Type B pancreatic cell (in vitro differentiated cells): ENCODE measurements at regions not wholly inside any gene's neighbourhood (a gene's known extent, or its start where the extent isn't known, plus 50 kb on each side); places are given as distances from the start of the nearest gene placed in this dataset.
A peak's percentile ranks its signal among the peaks of the same experiment; 100 is the strongest.
"Not testable (repeated sequence)": the region's sequence is repeated elsewhere in the genome, so short reads cannot be mapped to it uniquely, and the experiment has no call there.

Experiments used
- DNase-seq: peaks from one replicate; pipeline ENCODE4 v3.0.0; 2021; ENCODE audit warnings: mixed read lengths; ENCODE audit not compliant: unreplicated experiment; ENCODE audit errors: extremely low spot score
- H3K27ac Mint-ChIP-seq: 2 replicates; pipeline ENCODE4 v1.8.0; 2021; ENCODE audit warnings: mild to moderate bottlenecking, mixed read lengths
- H3K27me3 Mint-ChIP-seq: 2 replicates; pipeline ENCODE4 v1.8.0; 2021; ENCODE audit warnings: mixed read lengths
- H3K36me3 Mint-ChIP-seq: 2 replicates; pipeline ENCODE4 v1.8.0; 2021; ENCODE audit warnings: mixed read lengths
- H3K4me1 Mint-ChIP-seq: one replicate; pipeline ENCODE4 v1.8.0; 2021; ENCODE audit warnings: mixed read lengths; ENCODE audit not compliant: unreplicated experiment
- H3K4me3 Mint-ChIP-seq: 2 replicates; pipeline ENCODE4 v1.8.0; 2021; ENCODE audit warnings: mild to moderate bottlenecking, mixed read lengths
- H3K9me3 Mint-ChIP-seq: 2 replicates; pipeline ENCODE4 v1.8.0; 2021; ENCODE audit warnings: mixed read lengths

GRCh38 chr14:19097306-19097705 lies 130.1 kb downstream of the POTEM start:
- not testable (repeated sequence) for H3K9me3 Mint-ChIP-seq, H3K27ac Mint-ChIP-seq, H3K27me3 Mint-ChIP-seq, H3K4me1 Mint-ChIP-seq, H3K36me3 Mint-ChIP-seq, H3K4me3 Mint-ChIP-seq
- peak; percentile 76 for DNase-seq

DNA sequence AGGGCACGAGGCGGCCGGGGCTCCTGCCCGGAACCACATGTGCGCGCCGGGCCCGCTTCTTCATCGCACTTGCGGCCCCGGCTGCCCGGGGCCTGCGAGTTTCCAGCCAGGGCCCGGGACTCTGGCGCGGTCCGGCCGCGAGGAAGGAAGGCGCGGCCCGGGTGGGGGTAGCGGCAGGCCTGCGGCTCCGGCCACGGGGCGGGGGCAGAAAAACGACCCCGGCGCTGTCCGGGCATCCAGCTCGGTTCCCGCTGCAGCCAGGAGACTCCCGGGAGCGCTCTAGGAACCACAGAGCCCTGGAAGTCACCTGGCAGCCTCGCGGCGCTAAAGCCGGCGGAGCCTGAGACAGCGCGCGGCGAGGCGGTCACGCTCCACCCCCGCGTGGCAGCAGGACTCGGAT lies 130.5 kb downstream of the POTEM start:
- H3K4me1 Mint-ChIP-seq, H3K27me3 Mint-ChIP-seq, H3K4me3 Mint-ChIP-seq, H3K9me3 Mint-ChIP-seq, H3K36me3 Mint-ChIP-seq, H3K27ac Mint-ChIP-seq: not testable (repeated sequence)
- peak; percentile 75 for DNase-seq

GRCh38 chr14:19098230-19098629 lies 131.0 kb downstream of the POTEM start:
- not testable (repeated sequence) for H3K27ac Mint-ChIP-seq

DNA sequence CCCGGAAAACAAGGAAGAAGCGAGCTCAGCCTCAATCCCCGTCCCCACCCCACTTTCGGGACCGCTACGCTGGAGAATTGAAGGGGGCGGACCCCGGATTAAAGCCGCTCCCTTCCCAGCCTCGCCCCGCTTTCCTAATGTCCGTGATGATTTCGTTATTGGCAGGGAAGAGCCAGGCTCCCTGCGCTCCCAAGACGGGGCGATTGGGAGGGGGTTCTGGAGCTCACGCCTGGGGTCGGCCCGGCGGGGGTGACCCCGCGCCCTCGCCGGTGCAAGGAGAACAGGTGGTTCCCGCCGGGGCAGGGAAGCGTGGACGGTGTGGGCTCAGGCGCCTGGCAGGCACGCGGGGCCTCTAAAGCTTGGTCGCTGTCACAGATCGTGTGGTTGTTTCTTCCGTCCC lies 131.5 kb downstream of the POTEM start:
- not testable (repeated sequence) for H3K4me3 Mint-ChIP-seq, H3K4me1 Mint-ChIP-seq, H3K27me3 Mint-ChIP-seq, H3K27ac Mint-ChIP-seq, H3K9me3 Mint-ChIP-seq, H3K36me3 Mint-ChIP-seq
- DNase-seq: peak; percentile 84

More at GRCh38 chr14:19098230-19098629, 131.0 kb downstream of the POTEM start:
- H3K36me3 Mint-ChIP-seq, H3K9me3 Mint-ChIP-seq, H3K4me3 Mint-ChIP-seq, H3K4me1 Mint-ChIP-seq, H3K27me3 Mint-ChIP-seq: not testable (repeated sequence)
- peak; percentile 65 for DNase-seq

DNA sequence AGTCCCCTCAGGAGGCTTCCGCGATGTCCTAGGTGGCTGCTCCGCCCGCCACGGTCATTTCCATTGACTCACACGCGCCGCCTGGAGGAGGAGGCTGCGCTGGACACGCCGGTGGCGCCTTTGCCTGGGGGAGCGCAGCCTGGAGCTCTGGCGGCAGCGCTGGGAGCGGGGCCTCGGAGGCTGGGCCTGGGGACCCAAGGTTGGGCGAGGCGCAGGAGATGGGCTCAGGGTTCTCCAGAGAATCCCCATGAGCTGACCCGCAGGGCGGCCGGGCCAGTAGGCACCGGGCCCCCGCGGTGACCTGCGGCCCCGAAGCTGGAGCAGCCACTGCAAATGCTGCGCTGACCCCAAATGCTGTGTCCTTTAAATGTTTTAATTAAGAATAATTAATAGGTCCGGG lies 132.1 kb downstream of the POTEM start:
- H3K4me3 Mint-ChIP-seq, H3K27me3 Mint-ChIP-seq, H3K4me1 Mint-ChIP-seq, H3K36me3 Mint-ChIP-seq, H3K27ac Mint-ChIP-seq, H3K9me3 Mint-ChIP-seq: not testable (repeated sequence)
- peak; percentile 51 for DNase-seq

- not testable (repeated sequence) for H3K9me3 Mint-ChIP-seq, H3K4me3 Mint-ChIP-seq, H3K36me3 Mint-ChIP-seq, H3K27me3 Mint-ChIP-seq, H3K27ac Mint-ChIP-seq, H3K4me1 Mint-ChIP-seq
- peak; percentile 50 for DNase-seq
Measured at GRCh38 chr14:19099939-19100338, 132.7 kb downstream of the POTEM start.

DNA sequence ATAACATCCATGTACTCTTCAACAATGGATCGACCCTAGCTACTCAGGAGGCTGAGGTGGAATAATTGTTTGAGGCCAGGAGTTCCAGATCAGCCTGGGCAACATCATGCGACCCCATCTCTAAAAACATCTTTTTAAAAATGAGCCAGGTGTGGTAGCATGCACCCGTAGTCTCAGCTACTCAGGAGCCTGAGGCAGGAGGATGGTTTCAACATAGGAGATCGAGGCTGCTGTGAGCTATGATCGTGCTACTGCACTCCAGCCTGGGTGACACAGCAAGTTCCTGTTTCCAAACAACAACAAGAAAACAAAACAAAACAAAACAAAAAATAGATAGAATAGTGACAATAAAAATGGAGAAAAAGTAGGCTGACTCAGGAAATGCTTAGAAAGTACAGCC lies 138.3 kb downstream of the POTEM start:
- not testable (repeated sequence) for H3K27me3 Mint-ChIP-seq, H3K36me3 Mint-ChIP-seq

DNA sequence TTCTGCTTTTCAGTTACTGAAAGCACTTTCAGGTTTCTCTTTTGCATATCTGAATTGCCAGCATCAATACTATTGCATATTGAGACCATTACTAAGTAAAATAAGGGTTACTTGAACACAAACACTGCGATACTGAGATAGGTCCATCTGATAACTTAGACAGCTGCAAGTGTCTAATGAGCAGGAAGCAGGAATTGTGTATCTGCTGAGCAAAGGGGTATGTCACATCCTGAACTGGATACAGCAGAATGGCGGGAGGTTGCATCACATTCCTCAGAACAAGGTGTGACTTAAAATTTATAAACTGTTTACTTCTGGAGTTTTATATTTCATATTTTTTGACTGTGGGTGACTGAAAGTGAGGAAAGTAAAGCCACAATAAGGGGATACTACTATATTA lies 142.7 kb downstream of the POTEM start:
- not testable (repeated sequence) for H3K4me1 Mint-ChIP-seq, H3K27me3 Mint-ChIP-seq, H3K36me3 Mint-ChIP-seq

More for the DNA sequence above, 138.3 kb downstream of the POTEM start:
- DNase-seq, H3K9me3 Mint-ChIP-seq, H3K4me1 Mint-ChIP-seq, H3K4me3 Mint-ChIP-seq, H3K27ac Mint-ChIP-seq: not testable (repeated sequence)

GRCh38 chr14:19120383-19120782 lies 153.1 kb downstream of the POTEM start:
- H3K9me3 Mint-ChIP-seq, H3K4me3 Mint-ChIP-seq, H3K27me3 Mint-ChIP-seq, DNase-seq, H3K27ac Mint-ChIP-seq, H3K36me3 Mint-ChIP-seq, H3K4me1 Mint-ChIP-seq: not testable (repeated sequence)

More for the DNA sequence above, 142.7 kb downstream of the POTEM start:
- DNase-seq, H3K27ac Mint-ChIP-seq, H3K9me3 Mint-ChIP-seq, H3K4me3 Mint-ChIP-seq: not testable (repeated sequence)

GRCh38 chr14:19126269-19127051 lies 159.2 kb downstream of the POTEM start:
- not testable (repeated sequence) for H3K36me3 Mint-ChIP-seq, H3K4me3 Mint-ChIP-seq, H3K9me3 Mint-ChIP-seq, H3K4me1 Mint-ChIP-seq, H3K27ac Mint-ChIP-seq, DNase-seq, H3K27me3 Mint-ChIP-seq

DNA sequence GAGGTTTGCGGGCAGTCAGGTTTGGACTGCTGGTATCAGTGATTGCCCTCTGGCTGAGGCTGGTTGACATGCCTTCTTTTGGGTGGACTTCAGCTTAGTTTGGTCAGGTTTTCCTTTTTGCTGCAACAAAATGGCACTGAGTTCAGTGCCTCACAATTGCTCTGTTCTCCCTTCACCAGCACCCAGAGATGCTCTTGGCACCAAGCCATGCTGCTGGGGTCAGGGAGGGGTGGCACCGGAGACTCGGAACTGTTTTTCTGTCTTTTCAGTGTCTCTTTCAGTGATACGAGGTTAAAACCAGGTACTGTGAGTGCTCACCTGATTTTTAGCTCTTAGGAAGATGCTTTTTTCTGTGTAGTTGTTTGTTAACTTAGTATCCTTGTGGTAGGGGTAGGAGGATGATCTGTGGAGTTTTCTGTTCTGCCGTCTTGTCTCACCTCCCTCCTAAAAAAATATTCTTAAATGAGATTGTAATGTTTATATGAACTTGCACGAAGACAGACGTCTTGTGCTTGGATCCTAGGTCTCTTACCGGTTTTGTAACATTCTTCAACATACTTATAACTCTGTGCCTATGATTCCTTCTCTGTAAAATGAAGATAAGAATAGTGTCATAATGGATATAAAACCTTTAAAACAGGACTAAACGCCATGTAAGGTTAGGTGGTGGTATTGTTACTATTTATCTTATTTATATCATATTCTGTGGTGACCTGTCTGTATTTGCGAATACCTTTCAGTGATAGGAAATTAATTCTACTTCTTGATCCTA lies 160.6 kb downstream of the POTEM start:
- H3K9me3 Mint-ChIP-seq, H3K27me3 Mint-ChIP-seq, H3K4me1 Mint-ChIP-seq, H3K4me3 Mint-ChIP-seq, H3K36me3 Mint-ChIP-seq, DNase-seq, H3K27ac Mint-ChIP-seq: not testable (repeated sequence)

GRCh38 chr14:19131553-19131952 lies 164.3 kb downstream of the POTEM start:
- not testable (repeated sequence) for H3K4me1 Mint-ChIP-seq, H3K4me3 Mint-ChIP-seq, H3K27ac Mint-ChIP-seq, H3K9me3 Mint-ChIP-seq, H3K36me3 Mint-ChIP-seq, DNase-seq, H3K27me3 Mint-ChIP-seq

DNA sequence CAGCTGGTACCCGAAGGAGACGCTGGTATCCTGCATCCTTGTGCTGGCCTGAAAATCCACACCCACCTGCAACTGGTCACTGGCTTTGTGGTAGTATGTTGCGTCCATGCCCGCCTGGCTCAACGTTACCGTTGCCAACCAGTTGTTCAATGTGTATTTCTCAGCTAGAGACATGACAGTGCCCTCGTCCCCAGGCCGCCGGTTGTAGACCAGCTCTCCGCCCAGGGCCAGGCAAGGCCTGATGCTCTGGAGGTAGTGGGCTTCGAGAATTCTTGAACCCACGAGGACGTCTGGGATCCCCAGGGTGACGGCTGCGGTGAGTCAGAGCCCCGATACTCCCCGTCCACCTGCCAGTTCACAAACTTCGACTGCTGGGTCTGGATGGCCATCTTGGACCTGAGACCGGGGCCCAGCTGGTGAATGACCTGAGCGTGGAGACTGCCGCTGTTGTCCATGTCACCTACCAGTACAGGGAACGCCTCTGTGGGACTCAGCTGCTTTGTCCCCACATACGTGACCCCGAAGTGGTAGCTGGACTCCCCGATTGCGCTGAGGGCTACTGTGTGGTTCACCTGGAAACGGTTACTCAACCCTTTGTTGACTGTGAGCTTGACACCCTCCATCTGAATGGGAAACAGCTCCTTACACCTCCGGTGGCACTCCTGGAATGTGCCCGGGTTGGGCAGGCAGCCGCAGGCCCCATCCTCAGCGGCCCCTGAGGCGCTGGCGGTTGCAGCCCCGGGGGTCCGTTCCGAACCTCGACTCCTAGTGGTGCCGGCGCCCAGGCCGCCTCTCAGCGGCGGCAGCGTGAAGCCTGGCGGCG lies 165.0 kb downstream of the POTEM start:
- H3K27ac Mint-ChIP-seq, H3K27me3 Mint-ChIP-seq, H3K4me1 Mint-ChIP-seq, H3K36me3 Mint-ChIP-seq, H3K4me3 Mint-ChIP-seq, DNase-seq, H3K9me3 Mint-ChIP-seq: not testable (repeated sequence)

DNA sequence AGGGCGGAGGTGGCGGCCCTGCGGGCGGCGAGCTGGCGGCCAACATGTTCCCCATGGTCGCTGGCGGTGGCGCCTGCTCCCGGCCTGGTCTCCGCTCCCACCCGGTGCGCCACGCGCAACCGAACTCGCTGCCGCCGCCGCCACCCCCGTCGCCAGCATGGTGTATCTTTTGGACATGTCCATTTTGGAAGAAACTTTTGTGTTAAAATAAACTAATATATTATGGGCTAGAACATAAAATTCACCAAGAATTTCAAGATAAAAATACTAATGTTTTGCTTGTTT lies 165.5 kb downstream of the POTEM start:
- not testable (repeated sequence) for H3K27ac Mint-ChIP-seq, H3K4me1 Mint-ChIP-seq, DNase-seq, H3K27me3 Mint-ChIP-seq, H3K9me3 Mint-ChIP-seq, H3K4me3 Mint-ChIP-seq, H3K36me3 Mint-ChIP-seq
